ENCODE measurements at regions not wholly inside any gene's neighbourhood (a gene's known extent, or its start where the extent isn't known, plus 50 kb on each side); places are given as distances from the start of the nearest gene placed in this dataset.

- TF ChIP-seq MAX (IDR thresholded peaks at IDR 0.05; ENCODE audit: low read depth, low read length) (no peak), CTCF (IDR thresholded peaks at IDR 0.05; ENCODE audit: low read depth, low read length) (no peak), POLR2A (IDR thresholded peaks at IDR 0.05; ENCODE audit: extremely low read depth, insufficient read length) (no peak), MYC (IDR thresholded peaks at IDR 0.05; ENCODE audit: low read depth, low read length) (no peak)
- DNase-seq (ENCODE audit: low read depth) = no peak
- no peak overlapping the region for H3K4me3 ChIP-seq (ENCODE audit: low read depth, low read length)
Measured at GRCh38 chr14:98751110-98751509, 520.9 kb downstream of the BCL11B start.

GRCh38 chr14:98752660-98753059, 519.3 kb downstream of the BCL11B start:
- H3K4me3 ChIP-seq (ENCODE audit: low read depth, low read length) = no peak overlapping the region
- TF ChIP-seq CTCF (IDR thresholded peaks at IDR 0.05; ENCODE audit: low read depth, low read length) = no peak
- TF ChIP-seq POLR2A (IDR thresholded peaks at IDR 0.05; ENCODE audit: extremely low read depth, insufficient read length) = no peak
- no peak for TF ChIP-seq MAX (IDR thresholded peaks at IDR 0.05; ENCODE audit: low read depth, low read length)
- TF ChIP-seq MYC (IDR thresholded peaks at IDR 0.05; ENCODE audit: low read depth, low read length) = no peak
- no peak for DNase-seq (ENCODE audit: low read depth)

- no peak overlapping the region for H3K4me3 ChIP-seq (ENCODE audit: low read depth, low read length)
- peak; percentile 81 for DNase-seq (ENCODE audit: low read depth)
- TF ChIP-seq MYC (IDR thresholded peaks at IDR 0.05; ENCODE audit: low read depth, low read length) (peak; percentile 93), CTCF (IDR thresholded peaks at IDR 0.05; ENCODE audit: low read depth, low read length) (no peak), POLR2A (IDR thresholded peaks at IDR 0.05; ENCODE audit: extremely low read depth, insufficient read length) (no peak), MAX (IDR thresholded peaks at IDR 0.05; ENCODE audit: low read depth, low read length) (peak; percentile 97)
Measured at GRCh38 chr14:98754343-98755020, 517.5 kb downstream of the BCL11B start.

GRCh38 chr14:98756749-98757148, 515.2 kb downstream of the BCL11B start:
- DNase-seq (ENCODE audit: low read depth) = no peak
- no peak for TF ChIP-seq MAX (IDR thresholded peaks at IDR 0.05; ENCODE audit: low read depth, low read length)
- no peak for TF ChIP-seq CTCF (IDR thresholded peaks at IDR 0.05; ENCODE audit: low read depth, low read length)
- TF ChIP-seq POLR2A (IDR thresholded peaks at IDR 0.05; ENCODE audit: extremely low read depth, insufficient read length) = no peak
- no peak for TF ChIP-seq MYC (IDR thresholded peaks at IDR 0.05; ENCODE audit: low read depth, low read length)

GRCh38 chr14:98758440-98758839, 513.6 kb downstream of the BCL11B start:
- H3K4me3 ChIP-seq (ENCODE audit: low read depth, low read length) = no peak overlapping the region
- TF ChIP-seq POLR2A (IDR thresholded peaks at IDR 0.05; ENCODE audit: extremely low read depth, insufficient read length) (no peak), CTCF (IDR thresholded peaks at IDR 0.05; ENCODE audit: low read depth, low read length) (no peak), MAX (IDR thresholded peaks at IDR 0.05; ENCODE audit: low read depth, low read length) (no peak), MYC (IDR thresholded peaks at IDR 0.05; ENCODE audit: low read depth, low read length) (no peak)
- DNase-seq (ENCODE audit: low read depth) = no peak

More at GRCh38 chr14:98756749-98757148, 515.2 kb downstream of the BCL11B start:
- no peak overlapping the region for H3K4me3 ChIP-seq (ENCODE audit: low read depth, low read length)

All from NB4 (cell line).